OCI-LY7 (cell line): ENCODE measurements at regions not wholly inside any gene's neighbourhood (a gene's known extent, or its start where the extent isn't known, plus 50 kb on each side); places are given as distances from the start of the nearest gene placed in this dataset.

ENCODE experiments used
- CTCF ChIP-seq: fragments of 200-600 bp; sonication (generic); conservative IDR thresholded peaks from 2 replicates; pipeline ENCODE4 v1.5.1; 2014; ENCODE audit warnings: mild to moderate bottlenecking, antibody characterized with exemption, low read length, moderate library complexity, mixed read lengths
- EZH2phosphoT487 ChIP-seq: fragments of 200-600 bp; sonication (generic); IDR thresholded peaks from 2 replicates; pipeline ENCODE4 v1.6.1; 2018; ENCODE audit warnings: low read depth, borderline replicate concordance, mild to moderate bottlenecking, mixed run types, antibody characterized with exemption, low read length, moderate library complexity, mixed read lengths

GRCh38 chr4:170801771-170802170 lies 712.0 kb upstream of the AADAT start:
- TF ChIP-seq CTCF (no peak), EZH2phosphoT487 (no peak)
